Activated T-cell treated with anti-CD3 and anti-CD28 coated beads, Interleukin-2, amount 50 U/mL, for 72 hours (primary cell): ENCODE measurements at regions not wholly inside any gene's neighbourhood (a gene's known extent, or its start where the extent isn't known, plus 50 kb on each side); places are given as distances from the start of the nearest gene placed in this dataset.
"Not testable (repeated sequence)": the region's sequence is repeated elsewhere in the genome, so short reads cannot be mapped to it uniquely, and the experiment has no call there.

ENCODE experiments used
- ATAC-seq, 2 donors: fragments of 150-1000 bp; cut with Tn5 transposase; replicated peaks in 1 of 2; 2 replicates each; pipeline ENCODE4 v1.10.0; 2021; ENCODE audit warnings: moderate library complexity in 2 of 2, mild to moderate bottlenecking in 1 of 2
- DNase-seq, 2 donors: peaks; one replicate each; pipeline ENCODE4 v3.0.0; 2021 to 2022; ENCODE audit warnings: mixed read lengths in 1 of 2
- H3K27ac Mint-ChIP-seq: one replicate; pipeline ENCODE4 v1.8.0; 2022; ENCODE audit warnings: mild to moderate bottlenecking, moderate library complexity, mixed read lengths
- H3K27me3 Mint-ChIP-seq: one replicate; pipeline ENCODE4 v1.8.0; 2022; ENCODE audit warnings: low read depth, mixed read lengths
- H3K36me3 Mint-ChIP-seq, 2 donors: one replicate each; pipeline ENCODE4 v1.8.0; 2022; ENCODE audit warnings: mixed read lengths in 2 of 2, mild to moderate bottlenecking in 1 of 2; ENCODE audit not compliant: insufficient read depth in 2 of 2
- H3K4me1 Mint-ChIP-seq: one replicate; pipeline ENCODE4 v1.8.0; 2022; ENCODE audit warnings: low read depth, mixed read lengths
- H3K4me3 Mint-ChIP-seq, 2 donors: one replicate each; pipeline ENCODE4 v1.8.0; 2022; ENCODE audit warnings: mild to moderate bottlenecking in 2 of 2, mixed read lengths in 2 of 2, moderate library complexity in 2 of 2
- H3K9me3 Mint-ChIP-seq, 2 donors: one replicate each; pipeline ENCODE4 v1.8.0; 2022; ENCODE audit warnings: mixed read lengths in 2 of 2

GRCh38 chr20:22826306-22827230 lies 208.5 kb upstream of the SSTR4 start:
- H3K27ac Mint-ChIP-seq, result no peak overlapping the region

GRCh38 chr20:22827916-22828315 lies 207.2 kb upstream of the SSTR4 start:
- ATAC-seq, result no peak
- H3K9me3 Mint-ChIP-seq, result peaks cover 0 to 4% of the 10 kb centered on the region in 2 donors
- no peak for DNase-seq
- H3K27me3 Mint-ChIP-seq, result no peaks in the 10 kb centered on the region
- H3K36me3 Mint-ChIP-seq, result no peaks in the 10 kb centered on the region
- no peaks in the 10 kb centered on the region for H3K4me1 Mint-ChIP-seq
- H3K27ac Mint-ChIP-seq, result no peak overlapping the region
- no peak overlapping the region for H3K4me3 Mint-ChIP-seq

More at GRCh38 chr20:22826306-22827230, 208.5 kb upstream of the SSTR4 start:
- ATAC-seq (no peak), DNase-seq (no peak)
- Mint-ChIP-seq H3K4me3 (no peak overlapping the region), H3K27me3 (no peaks in the 10 kb centered on the region), H3K36me3 (no peaks in the 10 kb centered on the region), H3K9me3 (peaks cover 0 to 4% of the 10 kb centered on the region in 2 donors), H3K4me1 (no peaks in the 10 kb centered on the region)

GRCh38 chr20:22829356-22829755 lies 205.8 kb upstream of the SSTR4 start:
- ATAC-seq, result no peak
- no peak for DNase-seq
- no peaks in the 10 kb centered on the region for H3K27me3 Mint-ChIP-seq
- H3K4me3 Mint-ChIP-seq, result no peak overlapping the region
- H3K9me3 Mint-ChIP-seq, result peaks cover 0 to 4% of the 10 kb centered on the region in 2 donors
- H3K27ac Mint-ChIP-seq, result no peak overlapping the region
- H3K4me1 Mint-ChIP-seq, result no peaks in the 10 kb centered on the region
- H3K36me3 Mint-ChIP-seq, result no peaks in the 10 kb centered on the region

- ATAC-seq, result no peak
- Mint-ChIP-seq H3K9me3 (peaks cover 0 to 4% of the 10 kb centered on the region in 2 donors), H3K4me3 (no peak overlapping the region), H3K4me1 (no peaks in the 10 kb centered on the region), H3K27ac (no peak overlapping the region), H3K36me3 (no peaks in the 10 kb centered on the region), H3K27me3 (no peaks in the 10 kb centered on the region)
- DNase-seq, result no peak
Observed at GRCh38 chr20:22830138-22830537, 205.0 kb upstream of the SSTR4 start.

- ATAC-seq, H3K27ac Mint-ChIP-seq, DNase-seq, H3K27me3 Mint-ChIP-seq, H3K4me1 Mint-ChIP-seq, H3K9me3 Mint-ChIP-seq, H3K36me3 Mint-ChIP-seq, H3K4me3 Mint-ChIP-seq: not testable (repeated sequence)
Observed at GRCh38 chr20:22830715-22831114, 204.4 kb upstream of the SSTR4 start.

GRCh38 chr20:22833851-22834250 lies 201.3 kb upstream of the SSTR4 start:
- Mint-ChIP-seq H3K4me1 (no peaks in the 10 kb centered on the region), H3K27ac (no peak overlapping the region), H3K4me3 (no peak overlapping the region), H3K36me3 (no peaks in the 10 kb centered on the region), H3K9me3 (peaks cover 0 to 6% of the 10 kb centered on the region in 2 donors), H3K27me3 (no peaks in the 10 kb centered on the region)
- DNase-seq, result no peak
- ATAC-seq, result no peak

GRCh38 chr20:22834651-22835256 lies 200.4 kb upstream of the SSTR4 start:
- H3K36me3 Mint-ChIP-seq, result no peaks in the 10 kb centered on the region
- H3K27me3 Mint-ChIP-seq, result no peaks in the 10 kb centered on the region
- no peak for DNase-seq
- H3K9me3 Mint-ChIP-seq, result peaks cover 0 to 6% of the 10 kb centered on the region in 2 donors
- no peak overlapping the region for H3K4me3 Mint-ChIP-seq
- no peak for ATAC-seq
- no peaks in the 10 kb centered on the region for H3K4me1 Mint-ChIP-seq
- no peak overlapping the region for H3K27ac Mint-ChIP-seq

- DNase-seq (no peak), ATAC-seq (no peak)
- Mint-ChIP-seq H3K36me3 (no peaks in the 10 kb centered on the region), H3K4me1 (no peaks in the 10 kb centered on the region), H3K27me3 (no peaks in the 10 kb centered on the region), H3K9me3 (peaks cover 0 to 2% of the 10 kb centered on the region in 2 donors), H3K27ac (no peak overlapping the region), H3K4me3 (no peak overlapping the region)
Observed at GRCh38 chr20:22836211-22836610, 198.9 kb upstream of the SSTR4 start.

GRCh38 chr20:22836877-22837276 lies 198.2 kb upstream of the SSTR4 start:
- H3K27ac Mint-ChIP-seq, result no peak overlapping the region
- no peaks in the 10 kb centered on the region for H3K27me3 Mint-ChIP-seq
- H3K4me1 Mint-ChIP-seq, result no peaks in the 10 kb centered on the region
- H3K4me3 Mint-ChIP-seq, result no peak overlapping the region
- H3K36me3 Mint-ChIP-seq, result no peaks in the 10 kb centered on the region
- DNase-seq (no peak), ATAC-seq (no peak)
- H3K9me3 Mint-ChIP-seq, result peaks cover 0 to 2% of the 10 kb centered on the region in 2 donors

- no peak for ATAC-seq
- Mint-ChIP-seq H3K27me3 (no peaks in the 10 kb centered on the region), H3K36me3 (no peaks in the 10 kb centered on the region), H3K4me1 (no peaks in the 10 kb centered on the region), H3K27ac (no peak overlapping the region), H3K9me3 (peaks cover 0 to 2% of the 10 kb centered on the region in 2 donors), H3K4me3 (no peak overlapping the region)
- no peak for DNase-seq
Observed at GRCh38 chr20:22838001-22838400, 197.1 kb upstream of the SSTR4 start.

- H3K27me3 Mint-ChIP-seq, result no peaks in the 10 kb centered on the region
Observed at GRCh38 chr20:22841846-22842245, 193.3 kb upstream of the SSTR4 start.

GRCh38 chr20:22842793-22843192 lies 192.3 kb upstream of the SSTR4 start:
- no peak overlapping the region for H3K4me3 Mint-ChIP-seq
- ATAC-seq (no peak), DNase-seq (no peak)
- H3K4me1 Mint-ChIP-seq, result no peaks in the 10 kb centered on the region
- peaks cover 3% of the 10 kb centered on the region in 2 donors for H3K9me3 Mint-ChIP-seq
- H3K27ac Mint-ChIP-seq, result no peak overlapping the region
- peaks cover 0 to 2% of the 10 kb centered on the region in 2 donors for H3K36me3 Mint-ChIP-seq
- no peaks in the 10 kb centered on the region for H3K27me3 Mint-ChIP-seq

More at GRCh38 chr20:22841846-22842245, 193.3 kb upstream of the SSTR4 start:
- no peak overlapping the region for H3K27ac Mint-ChIP-seq
- H3K4me1 Mint-ChIP-seq, result no peaks in the 10 kb centered on the region
- ATAC-seq (no peak), DNase-seq (no peak)
- peaks cover 0 to 1% of the 10 kb centered on the region in 2 donors for H3K9me3 Mint-ChIP-seq
- no peaks in the 10 kb centered on the region for H3K36me3 Mint-ChIP-seq
- no peak overlapping the region for H3K4me3 Mint-ChIP-seq

- H3K4me3 Mint-ChIP-seq, result no peak overlapping the region
- no peaks in the 10 kb centered on the region for H3K27me3 Mint-ChIP-seq
Observed at GRCh38 chr20:22844959-22845358, 190.2 kb upstream of the SSTR4 start.

More at GRCh38 chr20:22844959-22845358, 190.2 kb upstream of the SSTR4 start:
- Mint-ChIP-seq H3K27ac (no peak overlapping the region), H3K9me3 (peaks cover 3 to 5% of the 10 kb centered on the region in 2 donors), H3K4me1 (no peaks in the 10 kb centered on the region), H3K36me3 (peaks cover 0 to 2% of the 10 kb centered on the region in 2 donors)
- DNase-seq (no peak), ATAC-seq (no peak)
